MM.1S (cell line): ENCODE measurements at regions not wholly inside any gene's neighbourhood (a gene's known extent, or its start where the extent isn't known, plus 50 kb on each side); places are given as distances from the start of the nearest gene placed in this dataset.

ENCODE experiments used
- EZH2phosphoT487 ChIP-seq: fragments of 300-600 bp; sonication (generic); IDR thresholded peaks from 2 replicates; pipeline ENCODE4 v1.6.1; 2018; ENCODE audit warnings: antibody characterized with exemption, low read length
- TF ChIP-seq, protein P1 (sequence below): fragments of 300-600 bp; sonication (generic); IDR thresholded peaks from 2 replicates; pipeline ENCODE4 v1.5.1; 2016; ENCODE audit warnings: antibody characterized with exemption, low read length, mixed read lengths

DNA sequence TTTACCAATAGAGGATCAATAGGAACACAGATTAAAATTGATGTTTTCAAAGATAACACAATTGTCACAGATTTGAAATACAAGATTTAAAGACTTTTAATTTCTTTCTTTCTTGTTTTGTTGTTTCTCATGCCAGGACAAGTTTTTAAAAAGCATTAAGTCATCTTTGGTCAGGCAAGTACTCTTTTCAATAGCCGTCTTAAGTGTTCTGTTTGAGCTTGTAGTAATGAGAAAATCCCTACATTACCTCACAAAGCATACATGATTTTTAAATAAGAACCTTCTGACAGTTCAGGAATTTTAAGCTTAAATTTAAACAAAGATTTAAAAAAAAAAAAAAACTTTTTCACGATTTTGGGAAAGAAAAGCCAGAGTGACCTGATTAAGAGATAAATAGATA lies 216.3 kb upstream of the PRR20A start:
- no peak for TF ChIP-seq EZH2phosphoT487
- TF ChIP-seq, protein P1, sequence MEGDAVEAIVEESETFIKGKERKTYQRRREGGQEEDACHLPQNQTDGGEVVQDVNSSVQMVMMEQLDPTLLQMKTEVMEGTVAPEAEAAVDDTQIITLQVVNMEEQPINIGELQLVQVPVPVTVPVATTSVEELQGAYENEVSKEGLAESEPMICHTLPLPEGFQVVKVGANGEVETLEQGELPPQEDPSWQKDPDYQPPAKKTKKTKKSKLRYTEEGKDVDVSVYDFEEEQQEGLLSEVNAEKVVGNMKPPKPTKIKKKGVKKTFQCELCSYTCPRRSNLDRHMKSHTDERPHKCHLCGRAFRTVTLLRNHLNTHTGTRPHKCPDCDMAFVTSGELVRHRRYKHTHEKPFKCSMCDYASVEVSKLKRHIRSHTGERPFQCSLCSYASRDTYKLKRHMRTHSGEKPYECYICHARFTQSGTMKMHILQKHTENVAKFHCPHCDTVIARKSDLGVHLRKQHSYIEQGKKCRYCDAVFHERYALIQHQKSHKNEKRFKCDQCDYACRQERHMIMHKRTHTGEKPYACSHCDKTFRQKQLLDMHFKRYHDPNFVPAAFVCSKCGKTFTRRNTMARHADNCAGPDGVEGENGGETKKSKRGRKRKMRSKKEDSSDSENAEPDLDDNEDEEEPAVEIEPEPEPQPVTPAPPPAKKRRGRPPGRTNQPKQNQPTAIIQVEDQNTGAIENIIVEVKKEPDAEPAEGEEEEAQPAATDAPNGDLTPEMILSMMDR = no peak
